ENCODE measurements at regions not wholly inside any gene's neighbourhood (a gene's known extent, or its start where the extent isn't known, plus 50 kb on each side); places are given as distances from the start of the nearest gene placed in this dataset.
"Not testable (repeated sequence)": the region's sequence is repeated elsewhere in the genome, so short reads cannot be mapped to it uniquely, and the experiment has no call there.

DNA sequence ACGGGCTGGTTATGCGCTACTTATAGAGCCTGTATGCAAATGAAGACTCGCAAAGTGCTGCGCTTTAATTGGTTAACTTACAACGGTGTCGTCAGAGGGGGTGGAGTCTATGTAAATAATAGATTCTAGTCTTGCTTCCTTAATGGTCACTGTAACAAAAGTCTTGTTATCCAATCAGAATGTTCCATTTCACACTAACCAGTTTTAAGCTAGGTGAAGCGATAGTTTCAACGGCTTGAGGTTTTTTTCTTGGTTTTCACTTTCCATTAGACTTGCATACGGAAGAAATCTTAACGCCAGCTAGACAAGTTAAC lies 66.9 kb downstream of the FAM72B start:
- TF ChIP-seq POLR2A (IDR thresholded peaks at IDR 0.05; ENCODE audit: low read length); GATA1 (IDR thresholded peaks at IDR 0.05; ENCODE audit: low read depth, low read length): not testable (repeated sequence)
